HFF-Myc (cell line): ENCODE measurements at regions not wholly inside any gene's neighbourhood (a gene's known extent, or its start where the extent isn't known, plus 50 kb on each side); places are given as distances from the start of the nearest gene placed in this dataset.

Source experiments
- DNase-seq: peaks from one replicate; pipeline ENCODE4 v3.0.0-alpha.2; 2011; ENCODE audit warnings: low read depth; ENCODE audit errors: extremely low read depth
- H3K4me3 ChIP-seq: replicated peaks from 2 replicates; pipeline ENCODE4 v1.5.1; 2011; ENCODE audit warnings: low read depth, mild to moderate bottlenecking, control low read depth, low read length
- CTCF ChIP-seq: IDR thresholded peaks from 2 replicates; pipeline ENCODE4 v1.5.1; 2012; ENCODE audit warnings: mild to moderate bottlenecking, low read depth, low read length, control low read depth; ENCODE audit errors: missing control alignments

GRCh38 chr20:63062188-63063140, 55.7 kb upstream of the BHLHE23 start:
- TF ChIP-seq CTCF: no peak
- no peak overlapping the region for H3K4me3 ChIP-seq
- no peak for DNase-seq

GRCh38 chr20:63061771-63062100, 55.0 kb upstream of the BHLHE23 start:
- no peak for TF ChIP-seq CTCF
- DNase-seq: no peak
- H3K4me3 ChIP-seq: no peak overlapping the region

- DNase-seq: no peak
- H3K4me3 ChIP-seq: no peak overlapping the region
- TF ChIP-seq CTCF: no peak
These were observed 54.4 kb upstream of the BHLHE23 start for GRCh38 chr20:63061051-63061770.

GRCh38 chr20:63060057-63060991, 53.6 kb upstream of the BHLHE23 start:
- no peak overlapping the region for H3K4me3 ChIP-seq
- DNase-seq: no peak
- no peak for TF ChIP-seq CTCF

GRCh38 chr20:63059684-63060056, 52.9 kb upstream of the BHLHE23 start:
- H3K4me3 ChIP-seq: no peak overlapping the region
- TF ChIP-seq CTCF: no peak

GRCh38 chr20:63058696-63059335, 52.1 kb upstream of the BHLHE23 start:
- DNase-seq: no peak
- no peak for TF ChIP-seq CTCF
- H3K4me3 ChIP-seq: no peak overlapping the region

More at GRCh38 chr20:63059684-63060056, 52.9 kb upstream of the BHLHE23 start:
- DNase-seq: no peak
